ENCODE measurements at regions not wholly inside any gene's neighbourhood (a gene's known extent, or its start where the extent isn't known, plus 50 kb on each side); places are given as distances from the start of the nearest gene placed in this dataset.

- no peaks in the 10 kb centered on the region for H3K27me3 Mint-ChIP-seq (ENCODE audit: insufficient read depth)
- H3K4me1 Mint-ChIP-seq (ENCODE audit: low read depth), result no peaks in the 10 kb centered on the region
- no peak overlapping the region for H3K4me3 Mint-ChIP-seq
- DNase-seq, result no peak
- H3K27ac Mint-ChIP-seq, result no peak overlapping the region
- TF ChIP-seq CTCF (IDR thresholded peaks at IDR 0.05), result no peak
- H3K9me3 Mint-ChIP-seq, result 0 out of 2 replicates have a peak, but pooled peaks cover 4% of the 10 kb centered on the region
- no peaks in the 10 kb centered on the region for H3K36me3 Mint-ChIP-seq (ENCODE audit: low read depth)
Measured at GRCh38 chr4:134666640-134667039, 465.1 kb upstream of the PABPC4L start.

- H3K4me3 Mint-ChIP-seq, result no peak overlapping the region
- H3K27ac Mint-ChIP-seq, result no peak overlapping the region
- no peaks in the 10 kb centered on the region for H3K27me3 Mint-ChIP-seq (ENCODE audit: insufficient read depth)
- no peak for TF ChIP-seq CTCF (IDR thresholded peaks at IDR 0.05)
- no peaks in the 10 kb centered on the region for H3K36me3 Mint-ChIP-seq (ENCODE audit: low read depth)
- no peak for DNase-seq
- peaks cover 4% of the 10 kb centered on the region; the same call in 1 of the 2 replicates for H3K9me3 Mint-ChIP-seq
- H3K4me1 Mint-ChIP-seq (ENCODE audit: low read depth), result no peaks in the 10 kb centered on the region
Measured at GRCh38 chr4:134665429-134665828, 463.8 kb upstream of the PABPC4L start.

- Mint-ChIP-seq H3K36me3 (ENCODE audit: low read depth) (no peaks in the 10 kb centered on the region), H3K9me3 (peaks cover 4% of the 10 kb centered on the region; the same call in 1 of the 2 replicates), H3K27ac (no peak overlapping the region), H3K4me3 (no peak overlapping the region), H3K4me1 (ENCODE audit: low read depth) (no peaks in the 10 kb centered on the region), H3K27me3 (ENCODE audit: insufficient read depth) (no peaks in the 10 kb centered on the region)
- no peak for TF ChIP-seq CTCF (IDR thresholded peaks at IDR 0.05)
- DNase-seq, result no peak
Measured at GRCh38 chr4:134663742-134664141, 462.2 kb upstream of the PABPC4L start.

- no peaks in the 10 kb centered on the region for H3K4me1 Mint-ChIP-seq (ENCODE audit: low read depth)
- no peak overlapping the region for H3K4me3 Mint-ChIP-seq
- no peaks in the 10 kb centered on the region for H3K36me3 Mint-ChIP-seq (ENCODE audit: low read depth)
- no peaks in the 10 kb centered on the region for H3K9me3 Mint-ChIP-seq
- H3K27me3 Mint-ChIP-seq (ENCODE audit: insufficient read depth), result no peaks in the 10 kb centered on the region
- H3K27ac Mint-ChIP-seq, result no peak overlapping the region
- TF ChIP-seq CTCF (IDR thresholded peaks at IDR 0.05), result peak; percentile 57; the same call in 1 of the 2 replicates
- DNase-seq, result no peak
Measured at GRCh38 chr4:134650461-134650860, 448.9 kb upstream of the PABPC4L start.

- H3K4me3 Mint-ChIP-seq, result no peak overlapping the region
- no peak overlapping the region for H3K27ac Mint-ChIP-seq
- TF ChIP-seq CTCF (IDR thresholded peaks at IDR 0.05), result no peak
- H3K36me3 Mint-ChIP-seq (ENCODE audit: low read depth), result no peaks in the 10 kb centered on the region
- H3K4me1 Mint-ChIP-seq (ENCODE audit: low read depth), result no peaks in the 10 kb centered on the region
- H3K27me3 Mint-ChIP-seq (ENCODE audit: insufficient read depth), result no peaks in the 10 kb centered on the region
- peaks cover 5% of the 10 kb centered on the region; the same call in 1 of the 2 replicates for H3K9me3 Mint-ChIP-seq
- DNase-seq, result no peak
Measured at GRCh38 chr4:134645778-134646177, 444.2 kb upstream of the PABPC4L start.
